IMR-90 (cell line): ENCODE measurements at regions not wholly inside any gene's neighbourhood (a gene's known extent, or its start where the extent isn't known, plus 50 kb on each side); places are given as distances from the start of the nearest gene placed in this dataset.

Experiments
- ATAC-seq: fragments of 200-7000 bp; cut with Tn5 transposase; 2 replicates; pipeline ENCODE4 v1.9.1; 2020; ENCODE audit warnings: low read depth, mild to moderate bottlenecking, moderate library complexity
- BruUV-seq: library from RNA; stranded (reverse); fragments of 400-500 nt; replicated peaks from 2 replicates; lab custom pipeline; 2021; lab: Mats Ljungman, UMichigan
- CTCF ChIA-PET: fragments of 300-600 bp; formaldehyde crosslinking; extraction: SDS; loops from one replicate; lab custom pipeline; 2021; ENCODE audit warnings: antibody characterized with exemption; lab: Yijun Ruan, JAX
- POLR2A ChIA-PET: fragments of 300-600 bp; sonication (Branson Sonifier 250); formaldehyde crosslinking; loops from one replicate; lab custom pipeline; 2022; ENCODE audit warnings: antibody characterized with exemption; ENCODE audit not compliant: unreplicated experiment; lab: Charles Lee
- DNase-seq: peaks from one replicate; pipeline ENCODE4 v3.0.0; 2013
- H2AFZ ChIP-seq: replicated peaks from 2 replicates; pipeline ENCODE3; 2013; ENCODE audit warnings: low read length, mild to moderate bottlenecking; ENCODE audit not compliant: poor library complexity
- H2AK5ac ChIP-seq: 2 replicates; pipeline ENCODE4 v1.6.1; 2013; ENCODE audit warnings: low read depth, low read length, inconsistent platforms
- H2AK9ac ChIP-seq: replicated peaks from 2 replicates; pipeline ENCODE3; 2013; ENCODE audit warnings: mild to moderate bottlenecking, low read depth, low read length, moderate library complexity; ENCODE audit not compliant: poor library complexity
- H2BK120ac ChIP-seq: 2 replicates; pipeline ENCODE4 v1.6.1; 2013; ENCODE audit warnings: low read depth, low read length, inconsistent platforms
- H2BK15ac ChIP-seq: 3 replicates; pipeline ENCODE4 v1.6.1; 2013; ENCODE audit warnings: low read depth, low read length, inconsistent platforms
- H2BK20ac ChIP-seq: 2 replicates; pipeline ENCODE4 v1.6.1; 2013; ENCODE audit warnings: low read depth, mild to moderate bottlenecking, inconsistent platforms, low read length, moderate library complexity
- H2BK5ac ChIP-seq: 2 replicates; pipeline ENCODE4 v1.6.1; 2013; ENCODE audit warnings: mild to moderate bottlenecking, low read depth, low read length, inconsistent platforms; ENCODE audit not compliant: poor library complexity, severe bottlenecking
- H3K14ac ChIP-seq: replicated peaks from 2 replicates; pipeline ENCODE4 v1.6.1; 2013; ENCODE audit warnings: low read depth, low read length, inconsistent platforms
- H3K18ac ChIP-seq: 2 replicates; pipeline ENCODE4 v1.6.1; 2013; ENCODE audit warnings: low read depth, low read length, control low read depth
- H3K23ac ChIP-seq: 2 replicates; pipeline ENCODE4 v1.6.1; 2013; ENCODE audit warnings: low read depth, low read length, inconsistent platforms
- H3K27ac ChIP-seq: 2 replicates; pipeline ENCODE4 v1.5.1; 2013; ENCODE audit warnings: mild to moderate bottlenecking, control low read depth, low read length; ENCODE audit not compliant: insufficient read depth
- H3K27me3 ChIP-seq: 2 replicates; pipeline ENCODE4 v1.6.1; 2013; ENCODE audit warnings: low read length; ENCODE audit not compliant: control insufficient read depth, insufficient read depth
- H3K36me3 ChIP-seq: 2 replicates; pipeline ENCODE4 v1.6.1; 2013; ENCODE audit warnings: low read length, mixed read lengths; ENCODE audit not compliant: control insufficient read depth, insufficient read depth
- H3K4ac ChIP-seq: 2 replicates; pipeline ENCODE4 v1.6.1; 2013; ENCODE audit warnings: low read depth, low read length, inconsistent platforms
- H3K4me1 ChIP-seq: 2 replicates; pipeline ENCODE4 v1.6.1; 2013; ENCODE audit warnings: low read length, mixed read lengths; ENCODE audit not compliant: control insufficient read depth, insufficient read depth
- H3K4me2 ChIP-seq: 2 replicates; pipeline ENCODE4 v1.6.1; 2013; ENCODE audit warnings: low read depth, mild to moderate bottlenecking, control low read depth, low read length, moderate library complexity
- H3K4me3 ChIP-seq: 2 replicates; pipeline ENCODE4 v1.5.1; 2013; ENCODE audit warnings: low read depth, mild to moderate bottlenecking, control low read depth, low read length, moderate library complexity; ENCODE audit not compliant: insufficient read depth
- H3K56ac ChIP-seq: 2 replicates; pipeline ENCODE4 v1.6.1; 2013; ENCODE audit warnings: low read length, inconsistent platforms; ENCODE audit not compliant: insufficient read depth; ENCODE audit errors: extremely low read depth
- H3K79me1 ChIP-seq, 2 experiments: 2 replicates each; pipeline ENCODE4 v1.6.1; 2013; ENCODE audit warnings: low read length in 2 of 2, inconsistent platforms in 1 of 2, low read depth in 1 of 2
- H3K9ac ChIP-seq: 2 replicates; pipeline ENCODE4 v1.6.1; 2013; ENCODE audit warnings: low read depth, low read length, control low read depth
- H3K9me1 ChIP-seq: 2 replicates; pipeline ENCODE4 v1.6.1; 2013; ENCODE audit warnings: low read length, inconsistent platforms; ENCODE audit not compliant: insufficient read depth
- H3K9me3 ChIP-seq: 2 replicates; pipeline ENCODE4 v1.6.1; 2013; ENCODE audit warnings: low read length; ENCODE audit not compliant: control insufficient read depth, insufficient read depth
- H4K20me1 ChIP-seq: 2 replicates; pipeline ENCODE4 v1.6.1; 2013; ENCODE audit warnings: low read length, inconsistent platforms; ENCODE audit not compliant: insufficient read depth
- H4K5ac ChIP-seq: 2 replicates; pipeline ENCODE4 v1.6.1; 2013; ENCODE audit warnings: mild to moderate bottlenecking, low read depth, low read length, control low read depth
- H4K8ac ChIP-seq, 2 experiments: 2 replicates each; pipeline ENCODE4 v1.6.1; 2013; ENCODE audit warnings: low read depth in 2 of 2, low read length in 2 of 2, control low read depth in 1 of 2, inconsistent platforms in 1 of 2
- H4K91ac ChIP-seq: 2 replicates; pipeline ENCODE4 v1.6.1; 2013; ENCODE audit warnings: low read depth, low read length, inconsistent platforms; ENCODE audit not compliant: insufficient read depth
- RCOR1 ChIP-seq: IDR thresholded peaks from 2 replicates; pipeline ENCODE4 v1.6.1; 2012; ENCODE audit warnings: mild to moderate bottlenecking, low read length, improper control_type of control experiment; ENCODE audit not compliant: insufficient replicate concordance
- WGBS, 2 experiments: methylation state at CpG; one replicate each; pipeline versions ENCODE4 v1.1.5 to v1.1.7; 2013; ENCODE audit warnings: missing lambda C conversion rate in 2 of 2; ENCODE audit not compliant: insufficient read length in 1 of 2; ENCODE audit errors: extremely low coverage in 2 of 2; 5-methylcytosine and 5-hydroxymethylcytosine counted together
- dilution Hi-C: fragments of 300-500 bp; cut with HindIII; formaldehyde crosslinking; loops from one replicate; pipeline ENCODE4 v1.14.3; 2018; ENCODE audit warnings: low sequenced_read_pairs; ENCODE audit not compliant: unreplicated experiment
- in situ Hi-C: fragments of 300-500 bp; cut with MboI; formaldehyde crosslinking; loops from 3 replicates; pipeline ENCODE4 v1.14.3; 2019; ENCODE audit warnings: low sequenced_read_pairs, inconsistent platforms, mixed read lengths
- intact Hi-C: fragments of 100-400 bp; cut with micrococcal nuclease; formaldehyde crosslinking; loops from 2 replicates; pipeline ENCODE4 v1.10.0; 2022
- TF ChIP-seq, protein P1 (sequence below): conservative IDR thresholded peaks from 2 replicates; pipeline ENCODE4 v1.5.1; 2012; ENCODE audit warnings: mild to moderate bottlenecking, low read depth, low read length, improper control_type of control experiment

DNA sequence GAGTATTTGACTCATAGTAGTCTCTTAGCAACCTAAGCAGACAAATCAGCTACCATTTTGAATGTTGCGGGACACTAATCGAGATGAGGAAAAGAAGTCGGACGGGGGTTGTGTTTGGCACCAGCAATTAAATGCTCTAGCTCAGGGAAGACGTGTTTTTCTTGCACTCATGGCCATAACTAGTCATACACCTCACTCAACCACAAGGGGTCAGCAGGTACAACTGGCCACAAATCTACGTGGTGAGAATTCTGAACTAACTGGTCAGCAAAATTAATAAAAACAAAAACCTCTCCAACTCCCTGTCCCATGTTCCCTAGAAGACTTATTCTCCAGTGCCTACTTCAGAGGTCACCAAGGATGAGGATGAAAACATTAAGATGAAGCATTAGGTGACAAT, 1467.8 kb downstream of the DPP10 start:
- Histone ChIP-seq H3K9me3 (no peaks in the 10 kb centered on the region), H2BK15ac (no peak overlapping the region), H4K20me1 (no peaks in the 10 kb centered on the region), H3K27ac (no peak overlapping the region), H2AK5ac (no peak overlapping the region), H3K4ac (no peak overlapping the region), H3K14ac (no peak overlapping the region), H2BK20ac (no peak overlapping the region), H4K8ac (no peak overlapping the region), H3K4me2 (no peak overlapping the region), H4K5ac (no peak overlapping the region), H3K9me1 (no peaks in the 10 kb centered on the region), H2AK9ac (no peak overlapping the region), H3K9ac (no peak overlapping the region), H3K56ac (no peak overlapping the region), H3K27me3 (no peaks in the 10 kb centered on the region), H3K23ac (no peak overlapping the region), H2BK5ac (no peak overlapping the region), H3K4me3 (no peak overlapping the region), H3K36me3 (no peaks in the 10 kb centered on the region), H4K91ac (no peak overlapping the region), H3K79me1 (no peaks in the 10 kb centered on the region), H2BK120ac (no peak overlapping the region), H3K18ac (no peak overlapping the region), H3K4me1 (no peaks in the 10 kb centered on the region), H2AFZ (no peak overlapping the region)
- TF ChIP-seq RCOR1, result no peak
- TF ChIP-seq, protein P1, sequence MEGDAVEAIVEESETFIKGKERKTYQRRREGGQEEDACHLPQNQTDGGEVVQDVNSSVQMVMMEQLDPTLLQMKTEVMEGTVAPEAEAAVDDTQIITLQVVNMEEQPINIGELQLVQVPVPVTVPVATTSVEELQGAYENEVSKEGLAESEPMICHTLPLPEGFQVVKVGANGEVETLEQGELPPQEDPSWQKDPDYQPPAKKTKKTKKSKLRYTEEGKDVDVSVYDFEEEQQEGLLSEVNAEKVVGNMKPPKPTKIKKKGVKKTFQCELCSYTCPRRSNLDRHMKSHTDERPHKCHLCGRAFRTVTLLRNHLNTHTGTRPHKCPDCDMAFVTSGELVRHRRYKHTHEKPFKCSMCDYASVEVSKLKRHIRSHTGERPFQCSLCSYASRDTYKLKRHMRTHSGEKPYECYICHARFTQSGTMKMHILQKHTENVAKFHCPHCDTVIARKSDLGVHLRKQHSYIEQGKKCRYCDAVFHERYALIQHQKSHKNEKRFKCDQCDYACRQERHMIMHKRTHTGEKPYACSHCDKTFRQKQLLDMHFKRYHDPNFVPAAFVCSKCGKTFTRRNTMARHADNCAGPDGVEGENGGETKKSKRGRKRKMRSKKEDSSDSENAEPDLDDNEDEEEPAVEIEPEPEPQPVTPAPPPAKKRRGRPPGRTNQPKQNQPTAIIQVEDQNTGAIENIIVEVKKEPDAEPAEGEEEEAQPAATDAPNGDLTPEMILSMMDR, result no peak
- in situ Hi-C loops (no loop called here), intact Hi-C loops (no loop called here), dilution Hi-C loops (no loop called here)
- ChIA-PET CTCF (no interaction called here), POLR2A (no interaction called here)
- BruUV-seq, result no TSS peak
- DNase-seq, result no peak
- no peak for ATAC-seq
- WGBS, 2 experiments, result 67% methylated on average over 5 of the region's 6 CpGs; no CpG with 5 or more reads in 1 of the 2 experiments
